ENCODE measurements at regions not wholly inside any gene's neighbourhood (a gene's known extent, or its start where the extent isn't known, plus 50 kb on each side); places are given as distances from the start of the nearest gene placed in this dataset.

GRCh38 chr13:31441800-31442510 lies 242.2 kb downstream of the B3GLCT start:
- no peak for DNase-seq (ENCODE audit: low spot score)

GRCh38 chr13:31442571-31442970 lies 242.8 kb downstream of the B3GLCT start:
- no peak for DNase-seq (ENCODE audit: low spot score)

DNA sequence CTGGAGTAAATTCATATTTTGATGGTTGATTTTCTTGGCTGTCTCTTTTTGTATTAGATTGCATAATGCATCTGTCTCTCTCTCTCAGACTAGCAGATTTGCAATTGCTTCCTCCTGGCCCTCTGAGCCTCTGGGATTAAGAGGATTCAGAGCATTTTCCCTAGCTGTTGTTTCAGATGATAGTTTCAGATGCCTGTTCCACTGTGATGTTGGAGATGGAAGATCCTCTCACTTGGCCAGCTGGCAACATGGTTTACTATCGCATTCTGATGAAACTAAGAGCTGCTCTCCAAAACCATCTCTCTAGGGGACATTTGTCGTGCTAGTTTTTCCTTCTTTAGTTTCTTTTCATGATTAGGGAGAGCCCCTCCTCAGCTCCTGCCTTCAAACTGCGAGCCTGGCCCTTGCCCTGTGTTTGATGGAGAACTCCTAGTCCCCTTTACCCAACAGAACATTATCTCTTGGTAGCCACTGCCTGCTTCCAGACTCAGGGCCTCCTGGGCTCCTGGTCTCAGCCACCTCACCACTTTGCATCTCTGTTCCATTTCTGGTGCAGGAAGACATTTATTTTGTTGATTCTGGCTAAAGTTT lies 244.6 kb downstream of the B3GLCT start:
- DNase-seq (ENCODE audit: low spot score), result no peak

GRCh38 chr13:31452525-31452924 lies 252.8 kb downstream of the B3GLCT start:
- DNase-seq (ENCODE audit: low spot score), result no peak

DNA sequence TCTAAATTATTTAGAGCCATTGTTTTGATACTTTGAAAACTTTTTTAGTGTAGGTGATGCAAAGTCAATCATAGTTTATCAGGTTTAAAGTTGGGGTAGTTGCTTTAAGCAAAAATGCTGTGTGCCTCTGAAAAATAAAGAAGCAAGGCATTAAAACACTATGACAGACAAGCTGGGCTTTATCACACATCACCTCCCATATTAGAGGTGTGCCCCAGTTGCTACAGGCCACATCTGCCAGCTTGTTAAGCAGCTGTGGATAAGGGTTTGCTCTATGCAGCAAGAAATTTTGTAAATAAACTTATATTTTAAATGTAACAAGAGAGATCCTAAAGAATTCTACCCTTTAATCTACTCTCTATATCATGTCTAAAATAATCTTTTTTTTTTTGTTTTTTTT lies 255.8 kb downstream of the B3GLCT start:
- no peak for DNase-seq (ENCODE audit: low spot score)

DNA sequence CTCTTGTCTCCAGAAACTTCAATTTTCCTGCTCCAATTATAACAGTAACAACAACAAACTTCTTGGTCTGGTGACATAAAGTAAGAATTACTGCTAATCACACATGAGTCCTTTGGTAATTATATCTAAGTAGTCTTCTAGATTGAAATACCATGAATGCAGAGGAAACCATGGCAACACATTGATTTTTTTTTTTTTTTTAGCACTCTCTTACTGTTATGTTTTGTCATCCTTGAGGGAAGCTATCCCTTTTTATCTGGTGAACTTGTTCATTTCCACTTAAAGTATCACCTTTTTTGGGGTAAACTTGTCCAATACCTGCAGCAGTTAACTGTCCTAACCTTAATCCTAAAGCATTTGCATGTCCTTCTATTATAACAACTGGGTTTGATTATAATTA lies 256.3 kb downstream of the B3GLCT start:
- DNase-seq (ENCODE audit: low spot score), result no peak

DNA sequence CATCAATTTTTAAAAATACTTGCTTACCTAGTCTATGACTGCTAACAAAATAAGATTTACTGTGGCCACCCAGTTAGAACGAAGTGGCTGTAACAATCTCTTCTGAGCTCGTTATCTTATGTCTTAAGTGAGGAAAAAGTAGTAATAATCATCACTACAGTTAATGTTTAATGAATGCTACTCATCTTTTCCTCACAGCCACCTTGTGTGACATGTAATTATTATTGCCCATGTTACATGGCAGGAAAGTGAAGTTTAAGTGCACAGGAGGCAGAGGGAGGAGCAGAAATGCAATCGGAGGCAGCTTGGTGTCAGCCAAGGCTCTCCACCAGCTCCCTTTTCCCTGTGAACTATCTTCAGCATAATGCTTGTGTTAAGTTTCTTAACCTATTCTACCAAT lies 260.3 kb downstream of the B3GLCT start:
- DNase-seq (ENCODE audit: low spot score), result no peak

- no peak for DNase-seq (ENCODE audit: low spot score)
Measured at GRCh38 chr13:31461923-31462322, 262.1 kb downstream of the B3GLCT start.

- DNase-seq (ENCODE audit: low spot score), result no peak
Measured at GRCh38 chr13:31462766-31463165, 263.0 kb downstream of the B3GLCT start.

GRCh38 chr13:31468114-31468902 lies 268.5 kb downstream of the B3GLCT start:
- no peak for DNase-seq (ENCODE audit: low spot score)

GRCh38 chr13:31469377-31469776 lies 269.6 kb downstream of the B3GLCT start:
- no peak for DNase-seq (ENCODE audit: low spot score)

GRCh38 chr13:31476266-31476665 lies 263.1 kb upstream of the RXFP2 start:
- DNase-seq (ENCODE audit: low spot score), result no peak

GRCh38 chr13:31476753-31477152 lies 262.6 kb upstream of the RXFP2 start:
- no peak for DNase-seq (ENCODE audit: low spot score)

DNA sequence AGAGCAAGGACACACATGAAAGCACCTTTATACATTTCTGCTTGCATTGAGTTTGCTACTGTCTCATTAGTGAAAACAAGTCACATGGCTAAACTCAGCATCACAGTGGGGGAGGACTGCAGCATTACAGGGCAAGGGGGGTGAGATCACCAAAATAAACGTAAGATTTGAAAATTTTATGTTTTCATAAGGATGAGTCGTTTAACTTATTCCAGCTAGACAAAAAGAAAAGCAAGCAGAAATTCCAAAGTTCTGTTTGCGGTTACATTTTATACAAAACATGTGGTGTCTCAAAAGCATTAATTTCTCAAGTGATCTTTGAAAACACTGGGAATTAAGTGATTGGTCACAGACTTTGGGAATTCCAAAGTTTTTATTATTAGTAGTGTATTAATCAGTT lies 261.4 kb upstream of the RXFP2 start:
- DNase-seq (ENCODE audit: low spot score), result no peak

DNA sequence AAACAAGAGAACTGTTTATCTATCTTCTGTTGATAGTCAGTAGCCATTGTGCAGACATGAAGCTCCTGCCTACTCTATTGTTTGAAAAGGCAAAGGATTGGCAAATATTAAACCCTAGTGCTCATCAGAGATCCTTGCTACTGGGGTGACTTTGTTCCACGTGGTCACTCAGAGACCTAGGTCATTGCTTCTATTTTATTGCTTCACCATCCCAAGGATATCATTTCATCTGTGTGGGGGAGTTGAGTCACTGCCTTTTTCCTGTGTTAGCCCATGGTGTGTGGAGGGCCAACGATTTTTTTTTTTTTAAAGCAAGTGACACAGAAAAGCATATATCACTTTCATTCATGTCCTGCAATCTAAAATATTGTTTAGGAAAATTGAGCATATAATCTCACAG lies 254.1 kb upstream of the RXFP2 start:
- no peak for DNase-seq (ENCODE audit: low spot score)

DNA sequence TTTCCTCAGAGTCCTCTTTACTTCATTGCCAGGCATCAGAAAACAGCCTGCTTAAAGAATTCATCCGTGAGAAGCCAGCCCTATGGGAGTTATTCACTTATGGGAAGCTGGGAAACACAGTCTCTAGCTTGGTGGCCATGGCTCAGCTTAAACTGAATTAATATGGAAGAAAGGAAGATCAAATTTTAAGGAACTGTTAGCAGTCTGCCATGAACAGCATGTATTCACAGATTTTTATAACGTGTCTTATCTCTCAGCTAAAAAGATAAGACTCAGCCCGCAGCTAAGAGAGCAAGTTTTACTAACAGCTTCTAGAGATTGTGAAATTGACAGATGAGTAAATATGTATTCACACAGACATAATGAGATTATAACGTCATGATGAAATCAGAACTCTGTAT lies 253.7 kb upstream of the RXFP2 start:
- DNase-seq (ENCODE audit: low spot score), result no peak

GRCh38 chr13:31495336-31495735 lies 244.0 kb upstream of the RXFP2 start:
- DNase-seq (ENCODE audit: low spot score), result no peak

GRCh38 chr13:31499274-31499673 lies 240.1 kb upstream of the RXFP2 start:
- no peak for DNase-seq (ENCODE audit: low spot score)

GRCh38 chr13:31503626-31504025 lies 235.7 kb upstream of the RXFP2 start:
- DNase-seq (ENCODE audit: low spot score), result no peak

DNA sequence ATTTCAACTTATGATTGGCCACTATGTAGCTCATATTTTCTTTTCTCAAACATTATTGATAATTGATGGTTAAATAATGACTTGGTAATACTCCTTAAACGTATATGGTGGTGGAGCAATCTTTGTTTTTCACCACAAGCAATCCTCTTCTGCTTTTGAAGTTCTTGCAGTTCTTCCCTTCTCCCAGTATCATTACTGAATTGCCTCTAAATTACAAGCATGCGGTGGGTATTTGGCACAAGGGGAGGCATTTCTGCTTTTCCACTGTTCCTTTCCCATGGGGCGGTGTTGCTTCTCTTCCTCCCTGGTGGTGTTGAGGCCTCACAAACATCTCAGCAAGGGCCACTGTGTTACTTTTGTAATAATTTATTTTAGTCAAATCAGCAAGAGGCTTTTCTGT lies 234.4 kb upstream of the RXFP2 start:
- DNase-seq (ENCODE audit: low spot score), result no peak

GRCh38 chr13:31512331-31512730 lies 227.0 kb upstream of the RXFP2 start:
- DNase-seq (ENCODE audit: low spot score), result no peak

- DNase-seq (ENCODE audit: low spot score), result no peak
Measured at GRCh38 chr13:31514932-31515331, 224.4 kb upstream of the RXFP2 start.

DNA sequence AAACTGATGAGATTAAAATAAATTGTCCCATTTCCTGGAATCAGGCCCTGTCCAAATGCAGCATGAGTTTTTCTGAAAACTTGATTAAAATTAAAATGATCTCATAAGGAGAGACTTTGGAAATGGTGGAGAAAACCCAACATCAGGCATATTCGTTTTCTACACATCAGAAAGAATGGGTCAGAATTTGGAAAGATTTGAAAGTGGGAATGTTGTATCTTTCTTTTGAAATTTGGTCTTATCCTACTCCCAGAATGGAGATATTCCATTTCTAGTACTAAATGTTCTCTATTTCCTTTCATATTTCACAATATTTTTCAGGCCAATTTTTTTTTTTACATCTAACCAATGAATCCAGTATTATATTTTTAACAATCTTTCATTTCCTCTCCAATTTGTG lies 223.9 kb upstream of the RXFP2 start:
- DNase-seq (ENCODE audit: low spot score), result no peak

All from ecto neural progenitor cell (in vitro differentiated cells).